K562 (cell line): ENCODE measurements at regions not wholly inside any gene's neighbourhood (a gene's known extent, or its start where the extent isn't known, plus 50 kb on each side); places are given as distances from the start of the nearest gene placed in this dataset.

Source experiments
- ARID2 ChIP-seq: fragments of 450-650 bp; IDR thresholded peaks from 2 replicates; pipeline ENCODE4 v1.6.1; 2017; ENCODE audit warnings: antibody characterized with exemption, mild to moderate bottlenecking
- ATF2 ChIP-seq: sonication (generic); formaldehyde crosslinking; IDR thresholded peaks from 2 replicates; pipeline ENCODE4 v1.8.1; 2022; ENCODE audit warnings: missing genetic modification reagents
- BHLHE40 ChIP-seq: IDR thresholded peaks from 2 replicates; pipeline ENCODE4 v1.6.1; 2011; ENCODE audit warnings: low read length, improper control_type of control experiment
- CBX2 ChIP-seq: fragments of 200-600 bp; sonication (generic); IDR thresholded peaks from one replicate; pipeline ENCODE4 v1.6.1; 2012; ENCODE audit warnings: mild to moderate bottlenecking, low read length, inconsistent platforms; ENCODE audit not compliant: insufficient read depth, poor library complexity, severe bottlenecking
- ETV1 ChIP-seq: fragments of 450-650 bp; conservative IDR thresholded peaks from 2 replicates; pipeline ENCODE4 v1.6.1; 2016; ENCODE audit warnings: missing genetic modification characterization, control low read depth, low read depth, missing compliant biosample characterization
- GTF2F1 ChIP-seq: IDR thresholded peaks from 2 replicates; pipeline ENCODE4 v1.6.1; 2011; ENCODE audit warnings: low read depth, low read length, improper control_type of control experiment
- HMBOX1 ChIP-seq: sonication (generic); IDR thresholded peaks from 2 replicates; pipeline ENCODE4 v1.6.1; 2016
- IFI16 ChIP-seq: fragments of 250-450 bp; sonication (Bioruptor Pico); IDR thresholded peaks from 2 replicates; pipeline ENCODE4 v2.1.2; 2022; ENCODE audit warnings: mild to moderate bottlenecking, inconsistent platforms
- LARP7 ChIP-seq: fragments of 450-650 bp; IDR thresholded peaks from 2 replicates; pipeline ENCODE4 v1.6.1; 2016
- MEF2D ChIP-seq: conservative IDR thresholded peaks from 2 replicates; pipeline ENCODE4 v1.6.1; 2016; ENCODE audit warnings: low read depth, missing genetic modification characterization, missing compliant biosample characterization
- MYC ChIP-seq, 2 experiments: fragments of 250-450 bp in 1 of 2; sonication (Bioruptor Pico) in 1 of 2; IDR thresholded peaks; 2 replicates each; pipeline versions ENCODE4 v1.5.1 to v1.6.1; 2012 to 2021; ENCODE audit warnings: low read depth in 2 of 2, borderline replicate concordance in 1 of 2, improper control_type of control experiment in 1 of 2, low read length in 1 of 2, mild to moderate bottlenecking in 1 of 2, moderate library complexity in 1 of 2
- NONO ChIP-seq, 2 experiments: fragments of 200-400 bp in 1 of 2; fragments of 450-650 bp in 1 of 2; formaldehyde crosslinking in 1 of 2; IDR thresholded peaks; 2 replicates each; pipeline ENCODE4 v1.6.1; 2017; ENCODE audit warnings: low read depth in 2 of 2, mild to moderate bottlenecking in 2 of 2, moderate library complexity in 2 of 2, low read length in 1 of 2
- PHF20 ChIP-seq: fragments of 450-650 bp; IDR thresholded peaks from 2 replicates; pipeline ENCODE4 v1.6.1; 2018; ENCODE audit not compliant: partially characterized antibody
- POLR2G ChIP-seq: fragments of 200-400 bp; formaldehyde crosslinking; IDR thresholded peaks from 2 replicates; pipeline ENCODE4 v1.6.1; 2017; ENCODE audit warnings: low read depth, mild to moderate bottlenecking, antibody characterized with exemption, low read length, moderate library complexity
- PYGO2 ChIP-seq: fragments of 450-650 bp; IDR thresholded peaks from 2 replicates; pipeline ENCODE4 v1.6.1; 2016; ENCODE audit warnings: mild to moderate bottlenecking, missing genetic modification characterization, moderate library complexity, missing compliant biosample characterization
- SAFB2 ChIP-seq: fragments of 200-400 bp; formaldehyde crosslinking; IDR thresholded peaks from 2 replicates; pipeline ENCODE4 v1.6.1; 2018; ENCODE audit warnings: borderline replicate concordance, low read length, low read depth, moderate library complexity; ENCODE audit not compliant: severe bottlenecking
- SIX5 ChIP-seq, 2 experiments: IDR thresholded peaks; 2 replicates each; pipeline ENCODE4 v1.6.1; 2011; ENCODE audit warnings: low read length in 2 of 2, borderline replicate concordance in 1 of 2, low read depth in 1 of 2, mild to moderate bottlenecking in 1 of 2, moderate library complexity in 1 of 2; ENCODE audit not compliant: insufficient read depth in 1 of 2
- SMARCE1 ChIP-seq: fragments of 450-650 bp; IDR thresholded peaks from 2 replicates; pipeline ENCODE4 v1.7.1; 2016; ENCODE audit warnings: mild to moderate bottlenecking
- SMC3 ChIP-seq: conservative IDR thresholded peaks from 2 replicates; pipeline ENCODE4 v1.6.1; 2011; ENCODE audit warnings: low read depth, low read length, improper control_type of control experiment; ENCODE audit not compliant: insufficient read depth
- SNIP1 ChIP-seq: fragments of 450-650 bp; IDR thresholded peaks from 2 replicates; pipeline ENCODE4 v1.7.1; 2017; ENCODE audit warnings: low read depth, mild to moderate bottlenecking
- TCFL5 ChIP-seq: fragments of 250-450 bp; sonication (Bioruptor Pico); conservative IDR thresholded peaks from 2 replicates; pipeline ENCODE4 v1.6.1; 2021; ENCODE audit warnings: mild to moderate bottlenecking, moderate library complexity, matching md5 sums
- YBX1 ChIP-seq: fragments of 450-650 bp; IDR thresholded peaks from 2 replicates; pipeline ENCODE4 v1.7.1; 2016; ENCODE audit warnings: mild to moderate bottlenecking
- ZC3H4 ChIP-seq: sonication (generic); formaldehyde crosslinking; IDR thresholded peaks from 2 replicates; pipeline ENCODE4 v1.9.0; 2021; ENCODE audit warnings: missing genetic modification reagents, borderline replicate concordance
- ZNF12 ChIP-seq: sonication (generic); formaldehyde crosslinking; IDR thresholded peaks from 2 replicates; pipeline ENCODE4 v1.4.0; 2020; ENCODE audit warnings: mild to moderate bottlenecking, missing genetic modification reagents
- ZNF146 ChIP-seq: IDR thresholded peaks from one replicate; pipeline ENCODE4 v1.6.1; 2018; ENCODE audit warnings: missing compliant biosample characterization; ENCODE audit not compliant: unreplicated experiment
- ZNF253 ChIP-seq: fragments of 250-450 bp; sonication (Bioruptor Pico); conservative IDR thresholded peaks from 2 replicates; pipeline ENCODE4 v1.6.1; 2021; ENCODE audit warnings: mild to moderate bottlenecking
- ZNF274 ChIP-seq: IDR thresholded peaks from 2 replicates; pipeline ENCODE4 v1.6.1; 2011; ENCODE audit warnings: low read depth, mild to moderate bottlenecking, low read length, moderate library complexity, borderline replicate concordance
- ZNF3 ChIP-seq: fragments of 250-450 bp; sonication (Bioruptor Pico); IDR thresholded peaks from 2 replicates; pipeline ENCODE4 v1.5.0; 2021; ENCODE audit warnings: mild to moderate bottlenecking, moderate library complexity
- ZNF586 ChIP-seq: fragments of 450-650 bp; formaldehyde crosslinking; conservative IDR thresholded peaks from 2 replicates; pipeline ENCODE4 v1.4.0; 2020; ENCODE audit warnings: mild to moderate bottlenecking, moderate library complexity
- ZNF695 ChIP-seq: fragments of 450-650 bp; formaldehyde crosslinking; IDR thresholded peaks from 2 replicates; pipeline ENCODE4 v1.4.0; 2020; ENCODE audit warnings: mild to moderate bottlenecking, moderate library complexity
- ZNF830 ChIP-seq: fragments of 250-450 bp; sonication (Bioruptor Pico); IDR thresholded peaks from 2 replicates; pipeline ENCODE4 v1.5.0; 2021; ENCODE audit warnings: mild to moderate bottlenecking

- TF ChIP-seq SIX5 (IDR thresholded peaks at IDR 0.05; ENCODE audit: borderline replicate concordance in 1 of 2, insufficient read depth in 1 of 2, low read depth in 1 of 2, low read length in 2 of 2) (no peak), ATF2 (CRISPR knock-in tag) (no peak), ZNF253 (CRISPR knock-in tag) (no peak), PHF20 (no peak), SMARCE1 (no peak), ZNF586 (no peak), IFI16 (no peak), ZNF695 (CRISPR knock-in tag) (no peak), SNIP1 (no peak), ZNF274 (no peak), BHLHE40 (no peak), ETV1 (tag) (no peak), ZNF830 (no peak), ZNF146 (CRISPR knock-in tag) (no peak), LARP7 (no peak), ARID2 (no peak), MEF2D (no peak), GTF2F1 (no peak), TCFL5 (CRISPR knock-in tag) (no peak), ZC3H4 (no peak), ZNF3 (CRISPR knock-in tag) (no peak), NONO (IDR thresholded peaks at IDR 0.05; ENCODE audit: low read depth in 2 of 2, low read length in 1 of 2) (no peak), SMC3 (peak; percentile 67; the same call in 1 of the 2 replicates), SAFB2 (no peak), MYC (IDR thresholded peaks at IDR 0.05; ENCODE audit: low read depth, low read length) (no peak), MYC (CRISPR knock-in tag; IDR thresholded peaks at IDR 0.05; ENCODE audit: borderline replicate concordance, low read depth) (no peak), POLR2G (no peak), CBX2 (no peak), PYGO2 (no peak), YBX1 (no peak), ZNF12 (CRISPR knock-in tag) (no peak), HMBOX1 (no peak)
Observed at GRCh38 chr16:75789237-75789636, 62.9 kb upstream of the CPHXL start (continued).
